CD14-positive monocyte (primary cell): ENCODE measurements at regions not wholly inside any gene's neighbourhood (a gene's known extent, or its start where the extent isn't known, plus 50 kb on each side); places are given as distances from the start of the nearest gene placed in this dataset.

Source experiments
- DNase-seq, 3 donors: peaks; one replicate each; pipeline ENCODE4 v3.0.0-alpha.2; 2011 to 2022
- H2AFZ ChIP-seq: 2 replicates; pipeline ENCODE4 v1.6.0; 2012; ENCODE audit warnings: mild to moderate bottlenecking, low read depth, low read length, inconsistent platforms; ENCODE audit not compliant: insufficient read depth, poor library complexity, severe bottlenecking
- H3K27ac ChIP-seq, 2 donors: 1 replicate in 1 of 2; 2 replicates in 1 of 2; pipeline ENCODE4 v1.5.1; 2012 to 2013; ENCODE audit warnings: low read length in 2 of 2, control low read depth in 1 of 2, inconsistent platforms in 1 of 2, low read depth in 1 of 2, mild to moderate bottlenecking in 1 of 2
- H3K27me3 ChIP-seq, 2 donors: one replicate each; pipeline versions ENCODE4 v1.6.0 to v1.6.1; 2011 to 2013; ENCODE audit warnings: low read length in 2 of 2; ENCODE audit not compliant: control insufficient read depth in 2 of 2, insufficient read depth in 2 of 2
- H3K36me3 ChIP-seq, 2 donors: replicated peaks in 1 of 2; 1 replicate in 1 of 2; 2 replicates in 1 of 2; pipeline versions ENCODE4 v1.5.1 to v1.6.1; 2012 to 2013; ENCODE audit warnings: low read length in 2 of 2, control low read depth in 1 of 2, inconsistent platforms in 1 of 2, mild to moderate bottlenecking in 1 of 2; ENCODE audit not compliant: insufficient read depth in 2 of 2, control insufficient read depth in 1 of 2
- H3K4me1 ChIP-seq, 2 donors: 1 replicate in 1 of 2; 2 replicates in 1 of 2; pipeline versions ENCODE4 v1.5.1 to v1.6.1; 2012 to 2013; ENCODE audit warnings: low read length in 2 of 2, control low read depth in 1 of 2, inconsistent platforms in 1 of 2, mild to moderate bottlenecking in 1 of 2, moderate library complexity in 1 of 2; ENCODE audit not compliant: insufficient read depth in 2 of 2, control insufficient read depth in 1 of 2
- H3K4me2 ChIP-seq: replicated peaks from 2 replicates; pipeline ENCODE3; 2012; ENCODE audit warnings: low read length, moderate library complexity, mild to moderate bottlenecking; ENCODE audit not compliant: poor library complexity, severe bottlenecking; ENCODE audit errors: extremely low read depth
- H3K4me3 ChIP-seq, 3 experiments: fragments of 200-600 bp in 1 of 3; sonication (generic) in 1 of 3; replicated peaks in 1 of 3; 1 replicate in 2 of 3; 2 replicates in 1 of 3; pipeline ENCODE4 v1.5.1; 2011 to 2013; ENCODE audit warnings: low read length in 3 of 3, mild to moderate bottlenecking in 3 of 3, control low read depth in 2 of 3, low read depth in 2 of 3, inconsistent platforms in 1 of 3, moderate library complexity in 1 of 3
- H3K79me2 ChIP-seq: 2 replicates; pipeline ENCODE4 v1.6.0; 2012; ENCODE audit warnings: mild to moderate bottlenecking, control low read depth, inconsistent platforms, low read length, moderate library complexity; ENCODE audit not compliant: insufficient read depth
- H3K9ac ChIP-seq: 2 replicates; pipeline ENCODE4 v1.6.0; 2017; ENCODE audit warnings: low read length, mild to moderate bottlenecking; ENCODE audit not compliant: insufficient read depth, poor library complexity, severe bottlenecking
- H3K9me3 ChIP-seq, 2 donors: replicated peaks in 1 of 2; 1 replicate in 1 of 2; 2 replicates in 1 of 2; pipeline versions ENCODE4 v1.5.1 to v1.6.1; 2012 to 2013; ENCODE audit warnings: low read length in 2 of 2, control low read depth in 1 of 2; ENCODE audit not compliant: control insufficient read depth in 1 of 2, insufficient read depth in 1 of 2
- H4K20me1 ChIP-seq: 2 replicates; pipeline ENCODE4 v1.6.0; 2012; ENCODE audit warnings: mild to moderate bottlenecking, low read length, control low read depth, moderate library complexity; ENCODE audit not compliant: insufficient read depth
- H3K27ac Mint-ChIP-seq, 7 donors: one replicate each; pipeline ENCODE4 v1.8.0; 2020; ENCODE audit warnings: mild to moderate bottlenecking in 7 of 7, mixed read lengths in 7 of 7, moderate library complexity in 6 of 7, inconsistent platforms in 2 of 7
- H3K27me3 Mint-ChIP-seq, 3 donors: one replicate each; pipeline ENCODE4 v1.8.0; 2021 to 2022; ENCODE audit warnings: low read depth in 3 of 3, mild to moderate bottlenecking in 3 of 3, mixed read lengths in 3 of 3, moderate library complexity in 3 of 3, inconsistent platforms in 1 of 3
- H3K36me3 Mint-ChIP-seq, 2 donors: one replicate each; pipeline ENCODE4 v1.8.0; 2020; ENCODE audit warnings: mixed read lengths in 2 of 2, inconsistent platforms in 1 of 2, mild to moderate bottlenecking in 1 of 2
- H3K4me1 Mint-ChIP-seq: one replicate; pipeline ENCODE4 v1.8.0; 2020; ENCODE audit warnings: mild to moderate bottlenecking, mixed read lengths
- H3K4me3 Mint-ChIP-seq, 2 donors: one replicate each; pipeline ENCODE4 v1.8.0; 2020; ENCODE audit warnings: mild to moderate bottlenecking in 2 of 2, mixed read lengths in 2 of 2, moderate library complexity in 1 of 2
- H3K9me3 Mint-ChIP-seq, 7 donors: one replicate each; pipeline ENCODE4 v1.8.0; 2020 to 2022; ENCODE audit warnings: mixed read lengths in 7 of 7, mild to moderate bottlenecking in 6 of 7, moderate library complexity in 6 of 7, inconsistent platforms in 2 of 7
- CTCF ChIP-seq: fragments of 200-600 bp; IDR thresholded peaks from one replicate; pipeline ENCODE4 v1.8.0; 2022; ENCODE audit warnings: antibody characterized with exemption, mild to moderate bottlenecking
- WGBS: methylation state at CpG from one replicate; pipeline ENCODE4 v1.1.5; 2013; ENCODE audit warnings: missing lambda C conversion rate; ENCODE audit not compliant: insufficient coverage; 5-methylcytosine and 5-hydroxymethylcytosine counted together
- intact Hi-C, 2 donors: fragments of 100-400 bp; cut with micrococcal nuclease; formaldehyde crosslinking; loops; one replicate each; pipeline versions ENCODE4 v1.15.0 to v1.15.1; 2023

GRCh38 chr13:76552807-76553206, 333.4 kb downstream of the KCTD12 start:
- Histone ChIP-seq H3K79me2 (no peaks in the 10 kb centered on the region), H3K27me3 (no peaks in the 10 kb centered on the region), H4K20me1 (no peaks in the 10 kb centered on the region), H3K4me2 (no peak overlapping the region), H3K4me1 (no peaks in the 10 kb centered on the region), H3K36me3 (no peaks in the 10 kb centered on the region), H3K4me3 (no peak overlapping the region), H3K9me3 (peaks cover 0 to 2% of the 10 kb centered on the region in 2 donors), H2AFZ (no peak overlapping the region), H3K9ac (no peak overlapping the region), H3K27ac (no peak overlapping the region)
- no peak overlapping the region for H3K4me3 Mint-ChIP-seq
- no CpG with 5 or more reads among the region's 1 CpG for WGBS
- no peak for DNase-seq
- no peak overlapping the region for H3K27ac Mint-ChIP-seq
- no peak for TF ChIP-seq CTCF
- H3K27me3 Mint-ChIP-seq: no peaks in the 10 kb centered on the region
- no peaks in the 10 kb centered on the region for H3K36me3 Mint-ChIP-seq
- peaks cover 0 to 6% (median 0%) of the 10 kb centered on the region in 7 donors for H3K9me3 Mint-ChIP-seq
- intact Hi-C loops: no loop called here
- H3K4me1 Mint-ChIP-seq: no peaks in the 10 kb centered on the region

- H3K4me3 Mint-ChIP-seq: no peak overlapping the region
- no peak overlapping the region for H3K27ac ChIP-seq
- no peak overlapping the region for H3K9ac ChIP-seq
- H3K27me3 ChIP-seq: no peaks in the 10 kb centered on the region
- no peak for TF ChIP-seq CTCF
- no peak overlapping the region for H3K27ac Mint-ChIP-seq
- intact Hi-C loops: no loop called here
- no peaks in the 10 kb centered on the region for H3K36me3 Mint-ChIP-seq
- no peaks in the 10 kb centered on the region for H3K4me1 ChIP-seq
- peaks cover 0 to 2% of the 10 kb centered on the region in 2 donors for H3K9me3 ChIP-seq
- no peaks in the 10 kb centered on the region for H3K36me3 ChIP-seq
- H3K4me2 ChIP-seq: no peak overlapping the region
- H3K27me3 Mint-ChIP-seq: no peaks in the 10 kb centered on the region
- H2AFZ ChIP-seq: no peak overlapping the region
- no peaks in the 10 kb centered on the region for H3K4me1 Mint-ChIP-seq
- H3K4me3 ChIP-seq: no peak overlapping the region
- DNase-seq: no peak
- no peaks in the 10 kb centered on the region for H3K79me2 ChIP-seq
- no CpG with 5 or more reads among the region's 5 CpGs for WGBS
- no peaks in the 10 kb centered on the region for H4K20me1 ChIP-seq
- peaks cover 0 to 6% (median 0%) of the 10 kb centered on the region in 7 donors for H3K9me3 Mint-ChIP-seq
These were observed 334.0 kb downstream of the KCTD12 start for GRCh38 chr13:76552041-76552772.
